Spleen (tissue), 11 donors: ENCODE measurements at regions not wholly inside any gene's neighbourhood (a gene's known extent, or its start where the extent isn't known, plus 50 kb on each side); places are given as distances from the start of the nearest gene placed in this dataset.

Experiments used
- DNase-seq: peaks from one replicate; pipeline ENCODE4 v3.0.0-alpha.2; 2020
- H3K27ac ChIP-seq, 8 donors: fragments of 200-600 bp; sonication (generic) in 7 of 8; 1 replicate in 4 of 8; 2 replicates in 4 of 8; pipeline versions ENCODE4 v1.5.0 to v1.8.0; 2016 to 2021; ENCODE audit warnings: inconsistent platforms in 4 of 8, mild to moderate bottlenecking in 4 of 8, moderate library complexity in 1 of 8
- H3K27me3 ChIP-seq, 7 donors: fragments of 200-600 bp; sonication (generic) in 6 of 7; replicated peaks in 1 of 7; 1 replicate in 4 of 7; 2 replicates in 3 of 7; pipeline versions ENCODE4 v1.5.0 to v1.8.0; 2016 to 2021; ENCODE audit warnings: inconsistent platforms in 3 of 7, mild to moderate bottlenecking in 1 of 7
- H3K36me3 ChIP-seq, 6 donors: fragments of 200-600 bp; sonication (generic) in 5 of 6; 1 replicate in 4 of 6; 2 replicates in 2 of 6; pipeline versions ENCODE4 v1.5.0 to v1.8.0; 2016 to 2021; ENCODE audit warnings: inconsistent platforms in 2 of 6
- H3K4me1 ChIP-seq, 6 donors: fragments of 200-600 bp; sonication (generic) in 5 of 6; 1 replicate in 3 of 6; 2 replicates in 3 of 6; pipeline versions ENCODE4 v1.5.0 to v1.8.0; 2016 to 2021; ENCODE audit warnings: inconsistent platforms in 3 of 6
- H3K4me3 ChIP-seq, 8 donors: fragments of 200-600 bp; sonication (generic) in 7 of 8; 1 replicate in 4 of 8; 2 replicates in 4 of 8; pipeline versions ENCODE4 v1.5.0 to v1.8.0; 2016 to 2021; ENCODE audit warnings: inconsistent platforms in 4 of 8, mild to moderate bottlenecking in 4 of 8, moderate library complexity in 2 of 8
- H3K9me3 ChIP-seq, 8 donors: fragments of 200-600 bp; sonication (generic) in 7 of 8; 1 replicate in 4 of 8; 2 replicates in 4 of 8; pipeline versions ENCODE4 v1.5.0 to v1.8.0; 2016 to 2021; ENCODE audit warnings: inconsistent platforms in 4 of 8
- CTCF ChIP-seq, 11 experiments: fragments of 200-600 bp in 7 of 11; fragments of 450-650 bp in 4 of 11; sonication (generic) in 4 of 11; IDR thresholded peaks in 8 of 11; conservative IDR thresholded peaks in 3 of 11; 1 replicate in 7 of 11; 2 replicates in 4 of 11; pipeline versions ENCODE4 v1.4.0 to v1.8.0; 2016 to 2021; ENCODE audit warnings: antibody characterized with exemption in 11 of 11, inconsistent platforms in 4 of 11, mild to moderate bottlenecking in 1 of 11
- POLR2A ChIP-seq, 3 donors: fragments of 450-650 bp; IDR thresholded peaks; one replicate each; pipeline ENCODE4 v1.5.1; 2017; ENCODE audit warnings: antibody characterized with exemption in 3 of 3, mild to moderate bottlenecking in 1 of 3
- POLR2AphosphoS5 ChIP-seq, 3 donors: sonication (generic); formaldehyde crosslinking; IDR thresholded peaks; one replicate each; pipeline ENCODE4 v1.5.1; 2017; ENCODE audit warnings: antibody characterized with exemption in 3 of 3
- WGBS, 5 donors: extraction: QIAGEN DNeasy Blood & Tissue Kit in 3 of 5; methylation state at CpG; one replicate each; pipeline versions ENCODE4 v1.1.5 to v1.1.7; 2013 to 2018; 5-methylcytosine and 5-hydroxymethylcytosine counted together
- intact Hi-C: fragments of 100-400 bp; cut with DNase I; formaldehyde crosslinking; loops from one replicate; pipeline ENCODE4 v1.15.0; 2023; ENCODE audit warnings: low total_unique reads
- donor health status: healthy with polysubstance abuse.
- donor health status: DM: no; HTN: no; CAD: no; lungs with moderate emphysema.
- donor health status: DM: no; HTN: no; CAD: no.
- donor health status: Bipolar disorder and iron deficiency.
- donor health status: healthy.
- donor health status: DM: no; HTN: no; CAD: no.
- donor health status: DM: yes; HTN: yes; CAD: no.

- 32 to 80% (median 64%) methylated on average over 1 of the region's 1 CpG for WGBS, 5 donors
- Histone ChIP-seq H3K36me3 (no peaks in the 10 kb centered on the region), H3K27me3 (no peaks in the 10 kb centered on the region), H3K9me3 (no peaks in the 10 kb centered on the region), H3K4me3 (no peak overlapping the region), H3K27ac (no peak overlapping the region), H3K4me1 (no peaks in the 10 kb centered on the region)
- DNase-seq = no peak
- intact Hi-C loops = no loop called here
- TF ChIP-seq CTCF (IDR thresholded peaks at IDR 0.05 in 8 of 11, conservative IDR thresholded peaks at IDR 0.05 in 3 of 11) = no peak
- TF ChIP-seq POLR2A (IDR thresholded peaks at IDR 0.05) = no peak
- no peak for TF ChIP-seq POLR2AphosphoS5 (IDR thresholded peaks at IDR 0.05)
These were observed 263.7 kb upstream of the ARX start for GRCh38 chrX:25279510-25279909.

- H3K27ac ChIP-seq = no peak overlapping the region
- no peaks in the 10 kb centered on the region for H3K9me3 ChIP-seq
- H3K4me1 ChIP-seq = no peaks in the 10 kb centered on the region
- DNase-seq = no peak
- H3K36me3 ChIP-seq = no peaks in the 10 kb centered on the region
- no peak overlapping the region for H3K4me3 ChIP-seq
- no peaks in the 10 kb centered on the region for H3K27me3 ChIP-seq
- intact Hi-C loops = no loop called here
- TF ChIP-seq POLR2A (IDR thresholded peaks at IDR 0.05) (no peak), CTCF (IDR thresholded peaks at IDR 0.05 in 8 of 11, conservative IDR thresholded peaks at IDR 0.05 in 3 of 11) (no peak)
These were observed 262.6 kb upstream of the ARX start for GRCh38 chrX:25278341-25278740.

GRCh38 chrX:25277574-25277973, 261.8 kb upstream of the ARX start:
- WGBS, 5 donors = 85 to 96% (median 89%) methylated on average over 3 of the region's 3 CpGs
- intact Hi-C loops = no loop called here
- TF ChIP-seq CTCF (IDR thresholded peaks at IDR 0.05 in 8 of 11, conservative IDR thresholded peaks at IDR 0.05 in 3 of 11) = no peak
- no peak for TF ChIP-seq POLR2AphosphoS5 (IDR thresholded peaks at IDR 0.05)
- no peak for TF ChIP-seq POLR2A (IDR thresholded peaks at IDR 0.05)

GRCh38 chrX:25275159-25275558, 259.4 kb upstream of the ARX start:
- TF ChIP-seq CTCF (IDR thresholded peaks at IDR 0.05 in 8 of 11, conservative IDR thresholded peaks at IDR 0.05 in 3 of 11) (no peak), POLR2AphosphoS5 (IDR thresholded peaks at IDR 0.05) (no peak), POLR2A (IDR thresholded peaks at IDR 0.05) (no peak)
- WGBS, 5 donors = 67 to 87% (median 77%) methylated on average over 3 of the region's 3 CpGs
- no peak for DNase-seq
- Histone ChIP-seq H3K4me3 (no peak overlapping the region), H3K27me3 (no peaks in the 10 kb centered on the region), H3K4me1 (no peaks in the 10 kb centered on the region), H3K9me3 (no peaks in the 10 kb centered on the region), H3K27ac (no peak overlapping the region), H3K36me3 (no peaks in the 10 kb centered on the region)
- intact Hi-C loops = no loop called here

More at GRCh38 chrX:25277574-25277973, 261.8 kb upstream of the ARX start:
- Histone ChIP-seq H3K9me3 (no peaks in the 10 kb centered on the region), H3K27me3 (no peaks in the 10 kb centered on the region), H3K4me1 (no peaks in the 10 kb centered on the region), H3K36me3 (no peaks in the 10 kb centered on the region), H3K4me3 (no peak overlapping the region), H3K27ac (no peak overlapping the region)
- no peak for DNase-seq
